Body of pancreas (tissue), 4 donors: ENCODE measurements at regions not wholly inside any gene's neighbourhood (a gene's known extent, or its start where the extent isn't known, plus 50 kb on each side); places are given as distances from the start of the nearest gene placed in this dataset.

ENCODE experiments used
- ATAC-seq: fragments of 150-250 bp; one replicate; pipeline ENCODE4 v1.9.1; 2016
- DNase-seq, 4 donors: peaks; one replicate each; pipeline ENCODE4 v3.0.0-alpha.2; 2019
- H3K27ac ChIP-seq, 4 donors: fragments of 200-600 bp; sonication (generic); 1 replicate in 3 of 4; 2 replicates in 1 of 4; pipeline versions ENCODE4 v1.5.1 to v1.6.1; 2016 to 2019; ENCODE audit warnings: mild to moderate bottlenecking in 1 of 4, mixed read lengths in 1 of 4, moderate library complexity in 1 of 4
- H3K27me3 ChIP-seq, 2 donors: fragments of 200-600 bp; sonication (generic); one replicate each; pipeline ENCODE4 v1.6.0; 2016; ENCODE audit warnings: mild to moderate bottlenecking in 1 of 2
- H3K36me3 ChIP-seq, 2 donors: fragments of 200-600 bp; sonication (generic); replicated peaks in 1 of 2; 2 replicates each; pipeline ENCODE4 v1.5.1; 2016; ENCODE audit warnings: low read depth in 2 of 2; ENCODE audit not compliant: insufficient read depth in 1 of 2
- H3K4me1 ChIP-seq: fragments of 200-600 bp; sonication (generic); one replicate; pipeline ENCODE4 v1.6.0; 2016
- H3K4me3 ChIP-seq, 2 donors: fragments of 200-600 bp; sonication (generic); 1 replicate in 1 of 2; 2 replicates in 1 of 2; pipeline ENCODE4 v1.5.1; 2016 to 2019
- H3K9me3 ChIP-seq, 3 donors: fragments of 200-600 bp; sonication (generic); 1 replicate in 2 of 3; 2 replicates in 1 of 3; pipeline ENCODE4 v1.5.1; 2016
- POLR2A ChIP-seq, 3 donors: fragments of 450-650 bp; IDR thresholded peaks; one replicate each; pipeline ENCODE4 v1.6.1; 2016; ENCODE audit warnings: antibody characterized with exemption in 3 of 3, mild to moderate bottlenecking in 2 of 3
- WGBS, 2 donors: methylation state at CpG; one replicate each; pipeline ENCODE4 v1.1.5; 2017; 5-methylcytosine and 5-hydroxymethylcytosine counted together
- intact Hi-C: fragments of 100-400 bp; cut with DNase I; formaldehyde crosslinking; loops from one replicate; pipeline ENCODE4 v1.15.1; 2023
- TF ChIP-seq, protein P1 (sequence below), 7 experiments: fragments of 450-650 bp in 4 of 7; fragments of 200-600 bp in 3 of 7; sonication (generic) in 3 of 7; IDR thresholded peaks; one replicate each; pipeline ENCODE4 v1.5.1; 2016 to 2019; ENCODE audit warnings: antibody characterized with exemption in 7 of 7

DNA sequence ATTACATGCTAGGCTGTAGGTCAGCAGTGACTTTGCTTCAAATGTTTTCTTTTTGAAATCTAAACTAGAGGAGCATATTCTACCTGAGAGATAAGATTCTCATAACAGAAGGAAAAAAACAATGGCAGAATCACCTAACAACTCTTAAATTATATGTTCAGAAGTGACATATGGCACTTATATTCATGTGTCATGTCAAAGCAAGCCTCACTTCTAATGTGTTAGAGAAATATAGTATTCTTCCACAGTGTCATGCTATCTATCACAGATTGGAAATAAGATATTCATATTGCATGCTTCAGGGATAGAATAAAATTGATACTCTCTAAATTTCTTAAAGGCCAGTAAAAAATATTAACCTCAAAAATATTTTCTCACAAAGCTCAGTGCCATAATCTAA, 874.6 kb upstream of the PRMT6 start:
- Histone ChIP-seq H3K9me3 (peaks cover 0 to 6% (median 0%) of the 10 kb centered on the region in 3 donors), H3K4me3 (no peak overlapping the region), H3K4me1 (no peaks in the 10 kb centered on the region), H3K27ac (no peak overlapping the region), H3K36me3 (no peaks in the 10 kb centered on the region), H3K27me3 (no peaks in the 10 kb centered on the region)
- TF ChIP-seq, protein P1, sequence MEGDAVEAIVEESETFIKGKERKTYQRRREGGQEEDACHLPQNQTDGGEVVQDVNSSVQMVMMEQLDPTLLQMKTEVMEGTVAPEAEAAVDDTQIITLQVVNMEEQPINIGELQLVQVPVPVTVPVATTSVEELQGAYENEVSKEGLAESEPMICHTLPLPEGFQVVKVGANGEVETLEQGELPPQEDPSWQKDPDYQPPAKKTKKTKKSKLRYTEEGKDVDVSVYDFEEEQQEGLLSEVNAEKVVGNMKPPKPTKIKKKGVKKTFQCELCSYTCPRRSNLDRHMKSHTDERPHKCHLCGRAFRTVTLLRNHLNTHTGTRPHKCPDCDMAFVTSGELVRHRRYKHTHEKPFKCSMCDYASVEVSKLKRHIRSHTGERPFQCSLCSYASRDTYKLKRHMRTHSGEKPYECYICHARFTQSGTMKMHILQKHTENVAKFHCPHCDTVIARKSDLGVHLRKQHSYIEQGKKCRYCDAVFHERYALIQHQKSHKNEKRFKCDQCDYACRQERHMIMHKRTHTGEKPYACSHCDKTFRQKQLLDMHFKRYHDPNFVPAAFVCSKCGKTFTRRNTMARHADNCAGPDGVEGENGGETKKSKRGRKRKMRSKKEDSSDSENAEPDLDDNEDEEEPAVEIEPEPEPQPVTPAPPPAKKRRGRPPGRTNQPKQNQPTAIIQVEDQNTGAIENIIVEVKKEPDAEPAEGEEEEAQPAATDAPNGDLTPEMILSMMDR (IDR thresholded peaks at IDR 0.05): no peak
- no peak for TF ChIP-seq POLR2A (IDR thresholded peaks at IDR 0.05)
- ATAC-seq (no peak), DNase-seq (no peak)
- intact Hi-C loops: no loop called here

DNA sequence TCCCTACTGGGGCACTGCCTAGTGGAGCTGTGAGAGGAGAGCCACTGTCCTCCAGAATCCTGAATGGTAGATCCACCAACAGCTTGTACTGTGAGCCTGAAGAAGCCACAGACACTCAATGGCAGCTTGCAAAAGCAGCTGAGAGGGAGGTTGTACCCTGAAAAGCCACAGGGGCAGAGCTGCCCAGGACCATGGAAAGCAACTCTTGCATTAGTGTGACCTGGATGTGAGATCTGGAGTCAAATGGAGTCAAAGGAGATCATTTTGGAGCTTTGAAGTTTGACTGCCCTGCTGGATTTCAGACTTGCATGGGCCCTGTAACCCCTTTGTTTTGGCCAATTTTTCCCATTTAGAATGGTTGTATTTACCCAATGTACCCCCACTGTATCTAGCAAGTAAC, 871.4 kb upstream of the PRMT6 start:
- no peak for DNase-seq
- H3K4me3 ChIP-seq: no peak overlapping the region
- H3K9me3 ChIP-seq: peaks cover 0 to 6% (median 0%) of the 10 kb centered on the region in 3 donors
- no peak for ATAC-seq
- no peaks in the 10 kb centered on the region for H3K27me3 ChIP-seq
- intact Hi-C loops: no loop called here
- no peak overlapping the region for H3K27ac ChIP-seq
- no peaks in the 10 kb centered on the region for H3K36me3 ChIP-seq
- TF ChIP-seq, protein P1 (IDR thresholded peaks at IDR 0.05): no peak
- TF ChIP-seq POLR2A (IDR thresholded peaks at IDR 0.05): no peak
- no peaks in the 10 kb centered on the region for H3K4me1 ChIP-seq

DNA sequence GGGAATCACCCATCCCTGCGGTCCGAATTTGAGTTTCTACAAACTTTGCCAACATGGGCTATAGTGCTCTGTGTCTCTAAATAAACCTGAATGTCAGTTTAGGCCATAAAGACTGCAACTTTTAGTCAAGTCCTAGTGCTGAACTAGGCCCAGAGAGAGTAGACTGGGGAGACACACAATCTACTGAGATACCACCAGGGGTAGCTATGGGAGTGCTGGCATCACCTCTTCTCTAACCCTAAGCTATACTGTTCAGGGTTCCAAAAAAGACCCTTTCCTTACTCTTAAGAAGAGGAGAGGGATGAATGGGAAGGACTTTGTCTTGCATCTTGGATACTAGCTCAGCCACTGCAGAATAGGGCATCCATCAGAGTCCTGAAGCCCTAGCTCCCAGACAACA, 866.7 kb upstream of the PRMT6 start:
- intact Hi-C loops: no loop called here
- no peak overlapping the region for H3K27ac ChIP-seq
- DNase-seq: no peak
- H3K36me3 ChIP-seq: no peaks in the 10 kb centered on the region
- H3K4me3 ChIP-seq: no peak overlapping the region
- no peaks in the 10 kb centered on the region for H3K4me1 ChIP-seq
- ATAC-seq: no peak
- 52 to 75% methylated on average over 2 of the region's 2 CpGs for WGBS, 2 donors
- TF ChIP-seq POLR2A (IDR thresholded peaks at IDR 0.05): no peak
- TF ChIP-seq, protein P1 (IDR thresholded peaks at IDR 0.05): no peak
- H3K9me3 ChIP-seq: no peaks in the 10 kb centered on the region
- H3K27me3 ChIP-seq: no peaks in the 10 kb centered on the region

DNA sequence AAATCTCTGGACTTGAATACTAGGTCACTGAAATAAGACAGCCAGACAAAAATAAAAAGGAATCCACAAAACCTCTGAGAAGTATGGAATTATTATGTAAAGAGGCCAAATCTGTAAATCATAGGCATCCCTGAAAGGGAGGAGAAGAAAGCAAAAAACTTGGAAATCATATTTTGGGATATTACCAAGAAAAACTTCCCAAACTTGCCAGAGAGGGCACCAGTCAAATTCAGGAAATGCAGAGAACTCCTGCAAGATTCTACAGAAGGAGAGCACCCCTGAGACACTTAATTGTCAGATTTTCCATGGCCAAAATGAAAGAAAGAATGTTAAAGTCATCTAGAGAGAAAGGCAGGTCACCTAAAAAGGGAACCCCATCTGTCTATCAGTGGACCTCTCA, 862.3 kb upstream of the PRMT6 start:
- no peaks in the 10 kb centered on the region for H3K4me1 ChIP-seq
- DNase-seq: no peak
- no peaks in the 10 kb centered on the region for H3K27me3 ChIP-seq
- no peak for TF ChIP-seq POLR2A (IDR thresholded peaks at IDR 0.05)
- TF ChIP-seq, protein P1 (IDR thresholded peaks at IDR 0.05): no peak
- H3K4me3 ChIP-seq: no peak overlapping the region
- no peaks in the 10 kb centered on the region for H3K9me3 ChIP-seq
- H3K36me3 ChIP-seq: no peaks in the 10 kb centered on the region
- H3K27ac ChIP-seq: no peak overlapping the region
- intact Hi-C loops: no loop called here
- ATAC-seq: no peak

DNA sequence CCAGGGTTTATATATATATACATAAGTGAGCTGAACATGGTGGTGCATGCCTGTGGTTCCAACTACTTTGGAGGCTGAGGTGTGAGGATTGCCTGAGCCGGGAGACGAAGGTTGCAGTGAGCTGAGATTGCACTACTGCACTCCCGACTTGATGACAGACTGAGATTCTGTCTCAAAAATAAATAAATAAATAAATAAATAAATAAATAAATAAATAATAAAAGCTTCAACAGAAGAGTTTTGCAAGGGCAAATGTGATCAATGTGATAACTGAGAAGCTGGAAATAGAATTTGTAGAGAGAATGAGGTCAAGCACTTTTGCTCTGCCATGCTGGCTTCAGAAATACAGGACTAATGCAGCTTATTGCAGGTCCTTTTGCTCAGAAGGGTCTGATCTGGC, 855.8 kb upstream of the PRMT6 start:
- Histone ChIP-seq H3K4me1 (no peaks in the 10 kb centered on the region), H3K36me3 (no peaks in the 10 kb centered on the region), H3K9me3 (no peaks in the 10 kb centered on the region), H3K27me3 (no peaks in the 10 kb centered on the region), H3K4me3 (no peak overlapping the region), H3K27ac (no peak overlapping the region)
- ATAC-seq: no peak
- no peak for DNase-seq
- 56 to 85% methylated on average over 3 of the region's 3 CpGs for WGBS, 2 donors
- TF ChIP-seq POLR2A (IDR thresholded peaks at IDR 0.05): no peak
- TF ChIP-seq, protein P1 (IDR thresholded peaks at IDR 0.05): no peak
- intact Hi-C loops: no loop called here
